ENCODE measurements at regions not wholly inside any gene's neighbourhood (a gene's known extent, or its start where the extent isn't known, plus 50 kb on each side); places are given as distances from the start of the nearest gene placed in this dataset.
"Not testable (repeated sequence)": the region's sequence is repeated elsewhere in the genome, so short reads cannot be mapped to it uniquely, and the experiment has no call there.

DNA sequence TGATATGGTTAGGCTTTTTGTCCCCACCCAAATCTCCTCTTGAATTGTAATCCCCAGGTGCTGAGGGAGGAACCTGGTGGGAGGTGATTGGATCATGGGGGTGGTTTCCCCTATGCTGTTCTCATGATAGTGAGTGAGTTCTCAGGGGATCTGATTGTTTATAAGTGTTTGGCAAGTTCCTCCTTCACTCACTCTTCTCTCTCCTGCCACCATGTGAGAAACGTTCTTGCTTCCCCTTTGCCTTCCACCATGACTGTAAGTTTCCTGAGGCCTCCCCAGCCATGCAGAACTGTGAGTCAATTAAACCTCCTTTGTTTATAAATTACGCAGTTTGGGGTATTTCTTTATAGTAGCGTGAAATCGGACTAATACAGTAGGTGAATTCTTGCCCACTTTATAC is 182.5 kb downstream of the RNF144A start:
- not testable (repeated sequence) for TF ChIP-seq EZH2 (IDR thresholded peaks at IDR 0.05; ENCODE audit: borderline replicate concordance, insufficient read depth, low read length, poor library complexity, severe bottlenecking); CTCF (IDR thresholded peaks at IDR 0.05; ENCODE audit: poor library complexity, severe bottlenecking); RAD21 (conservative IDR thresholded peaks at IDR 0.05); TAF1 (IDR thresholded peaks at IDR 0.05; ENCODE audit: low read depth); REST (IDR thresholded peaks at IDR 0.05; ENCODE audit: borderline replicate concordance); POLR2AphosphoS5 (IDR thresholded peaks at IDR 0.05); SMC3 (conservative IDR thresholded peaks at IDR 0.05; ENCODE audit: poor library complexity)

Measured in neural cell (in vitro differentiated cells).